ENCODE measurements at regions not wholly inside any gene's neighbourhood (a gene's known extent, or its start where the extent isn't known, plus 50 kb on each side); places are given as distances from the start of the nearest gene placed in this dataset.

- TF ChIP-seq CTCF (IDR thresholded peaks at IDR 0.05) (no peak), POLR2A (IDR thresholded peaks at IDR 0.05) (no peak), EP300 (IDR thresholded peaks at IDR 0.05; ENCODE audit: low read depth) (no peak), POLR2AphosphoS5 (IDR thresholded peaks at IDR 0.05) (no peak)
Observed at GRCh38 chr10:52383088-52383487, 69.0 kb downstream of the DKK1 start.

Data from transverse colon (tissue), 4 donors.